HS-27A (cell line): ENCODE measurements at regions not wholly inside any gene's neighbourhood (a gene's known extent, or its start where the extent isn't known, plus 50 kb on each side); places are given as distances from the start of the nearest gene placed in this dataset.

Experiments used
- DNase-seq: peaks from one replicate; pipeline ENCODE4 v3.0.0-alpha.2; 2012; ENCODE audit warnings: low read depth, missing footprints

DNA sequence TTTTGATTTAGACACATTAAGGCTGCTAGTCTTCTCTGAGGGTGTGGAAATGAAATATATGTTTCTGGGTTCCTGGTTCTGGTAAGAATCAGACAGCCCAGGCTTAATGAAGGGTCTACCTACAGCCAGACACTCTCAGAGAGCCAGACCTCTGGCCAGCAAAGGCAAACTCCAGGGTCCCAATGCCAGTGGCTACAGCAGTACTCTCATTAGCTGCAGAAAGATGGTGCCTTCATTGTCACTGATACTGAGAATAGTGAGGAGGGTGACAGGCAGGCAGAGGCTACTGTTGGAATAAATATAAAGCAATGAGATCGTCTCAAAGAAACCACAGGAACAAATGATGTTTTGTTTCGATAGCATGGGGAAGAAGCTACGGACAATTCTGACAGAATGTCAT, 437.6 kb downstream of the GPM6A start:
- DNase-seq: no peak

DNA sequence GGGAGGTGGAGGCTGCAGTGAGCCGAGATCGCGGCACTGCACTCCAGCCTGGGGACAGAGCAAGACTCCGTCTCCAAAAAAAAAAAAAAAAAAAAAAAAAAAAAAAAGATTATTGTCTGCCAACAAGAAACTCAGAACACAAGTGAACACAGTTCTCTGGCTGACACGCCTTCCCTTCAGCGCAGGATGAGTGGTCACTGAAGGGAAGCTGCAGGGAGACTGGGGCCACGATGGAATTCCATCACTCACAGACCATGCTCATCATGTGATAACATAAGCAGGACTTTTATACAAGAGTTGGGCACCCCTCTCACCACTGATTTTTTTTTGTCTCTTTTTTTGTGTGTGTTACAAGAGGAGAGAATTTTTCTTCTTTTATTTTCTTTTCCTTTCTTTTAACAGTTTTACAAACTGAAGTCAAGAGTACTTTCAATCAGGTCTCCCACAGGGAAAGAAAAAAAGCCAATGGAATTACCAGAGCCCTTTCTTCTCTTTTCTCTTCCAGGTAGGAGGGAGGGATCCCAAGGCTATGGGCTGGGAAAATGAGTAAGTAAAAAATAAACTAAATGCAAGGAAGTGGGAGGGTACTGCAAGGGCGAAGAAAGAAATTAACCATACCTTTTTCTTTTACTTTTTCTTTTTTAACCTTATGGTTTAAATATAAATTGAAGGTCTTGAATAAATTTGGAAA, 435.6 kb downstream of the GPM6A start:
- DNase-seq: no peak

DNA sequence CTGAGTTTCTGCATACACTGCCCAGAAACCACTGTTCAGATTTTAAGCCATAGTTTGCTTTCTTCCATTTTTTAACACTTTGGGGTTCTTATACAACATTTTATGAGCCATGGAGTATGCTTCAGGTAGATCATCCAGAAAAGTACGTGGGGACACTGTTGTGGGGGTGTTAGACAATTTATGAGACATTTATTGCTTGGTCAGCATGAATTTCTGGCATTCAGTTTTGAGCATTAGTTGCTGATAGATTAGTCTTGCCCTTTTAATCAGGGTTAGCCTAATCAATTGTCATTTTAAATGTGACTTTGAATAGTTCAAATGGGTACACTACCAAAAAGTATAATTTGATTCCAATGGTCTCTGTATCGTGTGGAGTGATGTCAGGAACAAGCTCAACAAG, 434.9 kb downstream of the GPM6A start:
- DNase-seq: no peak

DNA sequence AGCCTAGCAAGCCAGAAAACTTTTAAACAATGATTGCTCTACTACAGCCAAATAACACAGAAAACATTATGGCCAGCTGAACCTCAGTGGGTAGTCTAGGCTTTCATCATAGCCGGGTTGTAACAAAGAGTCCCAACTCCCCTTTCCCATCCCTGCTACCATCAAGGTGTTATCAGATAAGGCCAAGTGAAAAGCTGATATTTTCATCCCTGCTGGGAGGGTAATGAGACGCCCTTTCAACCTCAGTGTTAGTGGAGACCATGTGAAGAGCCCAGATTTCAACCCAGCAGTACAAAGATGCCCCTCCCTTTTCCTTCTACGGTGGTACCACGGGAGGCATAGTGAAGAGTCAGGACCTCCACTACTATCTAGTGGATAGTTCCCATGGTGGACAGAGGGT, 433.7 kb downstream of the GPM6A start:
- DNase-seq: no peak

DNA sequence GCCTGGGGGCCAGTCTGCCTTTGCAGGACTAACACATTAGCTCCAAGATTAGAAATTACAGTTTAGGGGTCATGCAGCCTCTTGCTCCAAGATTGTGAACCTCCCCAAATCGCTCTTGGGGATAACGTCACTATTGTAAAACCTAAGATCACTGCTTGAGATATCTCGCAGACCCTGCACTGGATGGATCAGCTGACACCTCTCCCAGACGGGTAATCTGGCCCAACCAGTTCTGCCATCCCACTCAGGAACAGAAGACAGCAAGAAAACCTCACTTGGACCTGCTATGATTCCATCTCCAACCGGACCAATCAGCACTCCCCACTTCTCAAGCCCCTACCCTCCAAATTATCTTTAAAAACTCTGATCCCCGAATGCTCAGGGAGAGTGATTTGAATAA, 431.2 kb downstream of the GPM6A start:
- DNase-seq: no peak

DNA sequence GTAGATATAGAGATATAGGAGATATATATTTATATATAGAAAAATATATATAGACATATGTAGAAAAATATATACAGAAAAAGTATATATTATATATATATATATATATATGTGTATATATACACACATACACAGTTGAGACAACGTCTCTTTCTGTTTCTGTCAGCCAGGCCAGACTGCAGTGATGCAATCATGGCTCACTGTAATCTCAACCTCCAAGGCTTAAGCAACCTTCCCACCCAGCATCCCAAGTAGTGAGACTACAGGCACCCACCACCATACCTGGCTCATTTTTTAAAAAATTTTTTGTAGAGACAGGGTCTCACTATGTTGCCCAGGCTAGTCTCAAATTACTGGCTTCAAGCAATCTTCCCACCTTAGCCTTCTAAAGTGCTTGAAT, 426.3 kb downstream of the GPM6A start:
- DNase-seq: no peak

DNA sequence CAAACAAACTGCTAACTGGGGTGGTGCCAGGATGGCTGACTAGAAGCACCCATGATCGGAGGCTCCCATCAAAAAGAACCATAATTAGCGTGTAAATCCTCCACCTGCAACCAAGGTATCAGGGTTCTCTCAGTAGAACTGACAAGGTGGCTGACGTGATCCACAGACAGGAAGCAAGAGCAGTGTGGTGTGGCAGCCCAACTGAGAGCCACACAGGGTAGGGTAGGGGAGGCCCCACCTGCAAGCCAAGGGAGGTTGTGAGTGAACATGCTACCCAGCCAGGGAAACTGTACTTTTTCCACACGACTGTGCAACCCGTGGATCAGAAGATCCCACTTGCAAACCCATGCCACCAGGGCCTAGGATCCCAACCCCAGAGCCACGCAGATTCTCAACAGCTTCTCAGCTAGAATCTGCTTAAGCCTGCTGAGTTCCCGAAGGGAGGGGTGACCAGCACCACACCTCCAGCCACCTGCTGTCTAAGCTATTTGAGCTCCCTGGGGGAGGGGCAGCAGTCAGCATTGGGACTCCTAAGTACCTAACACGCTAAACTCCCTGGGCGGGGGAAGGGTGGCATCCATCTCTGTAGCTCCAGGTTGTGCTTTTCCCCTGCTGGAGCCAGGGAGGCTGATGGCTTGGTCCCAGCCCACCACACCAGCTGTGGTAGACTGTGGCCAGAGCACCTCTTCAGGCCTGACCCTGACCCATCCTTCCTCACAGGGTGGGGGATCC, 425.1 kb downstream of the GPM6A start:
- DNase-seq: no peak

DNA sequence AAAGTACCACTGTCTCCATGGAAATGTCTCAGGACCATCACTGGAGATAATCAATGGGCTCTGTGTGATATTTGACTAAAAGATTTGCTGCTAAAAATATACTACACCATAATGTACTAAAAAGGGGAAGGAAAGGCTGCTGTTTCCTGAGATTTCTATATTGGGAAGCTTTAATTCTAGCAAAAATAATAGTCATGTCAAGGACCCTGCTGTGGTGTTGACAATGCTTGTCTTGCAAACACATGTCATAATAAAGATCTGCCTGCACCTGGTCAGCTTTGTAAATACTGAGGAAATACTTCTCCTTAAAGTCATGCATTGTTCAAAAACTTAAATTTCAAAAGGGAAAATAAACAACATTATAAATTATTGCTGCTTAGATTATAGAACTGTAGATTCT, 417.9 kb downstream of the GPM6A start:
- no peak for DNase-seq

DNA sequence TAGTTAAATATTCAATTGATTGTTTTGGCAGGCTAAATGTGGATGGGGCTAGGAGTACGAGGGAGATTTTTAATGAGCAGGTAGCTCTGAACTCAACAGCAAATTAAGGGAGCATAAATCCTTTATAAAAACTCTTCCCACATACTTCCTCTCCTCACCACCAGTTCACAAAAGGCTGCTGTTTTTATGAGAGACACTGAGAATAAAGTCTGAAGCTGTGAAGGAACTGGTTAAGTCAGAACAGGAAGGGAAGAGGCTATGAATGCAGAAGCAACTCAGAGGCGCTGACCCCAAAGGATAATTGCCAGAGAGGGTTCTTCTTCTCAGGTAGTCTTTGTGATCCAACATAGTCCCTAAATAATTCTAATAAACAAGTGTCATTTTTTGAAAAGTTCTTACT, 406.1 kb downstream of the GPM6A start:
- DNase-seq: no peak

DNA sequence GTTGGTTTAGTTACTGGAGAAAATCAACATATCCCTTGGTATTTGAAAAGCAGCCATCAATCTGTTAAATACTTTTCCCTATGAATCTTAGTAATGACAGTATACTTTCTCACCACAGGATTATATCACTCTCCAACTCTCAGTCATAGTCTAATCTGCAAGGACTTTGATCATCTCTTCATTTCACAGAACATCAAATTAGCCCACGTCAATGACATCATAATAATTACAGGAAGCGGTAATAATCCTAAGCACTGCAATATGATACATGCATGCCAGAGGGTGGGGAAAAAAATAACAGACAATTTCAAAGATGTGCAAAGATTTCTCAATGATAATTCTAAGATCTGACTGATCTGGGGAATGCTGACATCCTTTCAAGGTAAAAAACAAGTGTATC, 404.1 kb downstream of the GPM6A start:
- no peak for DNase-seq

DNA sequence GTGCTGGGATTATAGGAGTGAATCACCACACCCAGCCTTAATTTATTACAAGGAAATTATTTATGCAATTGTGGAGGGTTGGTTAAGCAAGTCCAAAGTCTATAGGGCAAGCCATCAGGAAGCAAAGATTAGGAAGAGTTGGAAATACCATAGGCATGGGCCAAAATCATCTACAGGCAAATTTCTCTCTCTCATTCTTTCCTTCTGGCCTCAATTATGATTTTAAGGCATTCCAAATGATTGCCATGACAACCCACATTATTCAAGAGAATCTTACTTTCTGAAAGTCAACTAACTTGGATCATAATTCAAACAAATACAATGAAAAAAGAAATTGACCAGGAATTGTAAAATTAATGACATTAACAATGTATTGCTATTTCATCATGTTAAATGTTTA, 400.8 kb downstream of the GPM6A start:
- no peak for DNase-seq

DNA sequence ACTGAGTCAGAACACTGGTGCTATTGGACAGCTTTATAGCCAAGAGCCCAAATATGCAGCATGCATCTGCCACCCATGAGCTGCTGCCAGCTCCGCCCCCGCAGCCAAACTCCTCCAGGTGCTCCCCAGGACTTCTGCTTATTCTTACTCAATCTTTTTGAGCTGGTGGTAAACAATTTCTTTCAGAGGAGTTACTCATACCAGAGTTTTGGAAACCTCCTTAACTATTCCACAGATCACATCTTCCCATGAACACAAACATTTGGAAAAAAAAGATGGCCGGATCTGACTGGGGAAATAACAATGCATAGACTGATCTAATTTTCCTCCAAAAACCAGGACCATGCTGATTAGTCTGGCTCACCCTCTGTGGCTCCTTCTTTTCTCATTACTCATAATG, 399.9 kb downstream of the GPM6A start:
- DNase-seq: no peak

DNA sequence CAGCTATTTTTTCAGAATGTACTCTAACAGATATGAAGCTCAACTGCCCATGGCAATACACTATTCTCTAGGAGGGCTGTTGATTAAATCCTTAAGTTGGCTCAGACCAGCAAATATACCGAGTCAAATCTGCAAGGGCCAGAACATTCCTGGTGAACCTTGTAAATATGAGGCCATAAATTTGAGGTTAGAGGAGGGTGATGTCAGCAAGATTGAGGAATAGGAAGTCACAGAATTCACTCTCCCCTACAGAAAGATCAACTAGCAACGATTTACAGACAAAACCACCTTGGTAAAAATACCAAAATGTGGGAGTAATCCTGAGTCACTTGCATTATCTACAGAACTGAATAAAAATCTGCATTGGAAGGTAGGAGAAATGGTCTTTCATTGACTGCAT, 399.3 kb downstream of the GPM6A start:
- no peak for DNase-seq

DNA sequence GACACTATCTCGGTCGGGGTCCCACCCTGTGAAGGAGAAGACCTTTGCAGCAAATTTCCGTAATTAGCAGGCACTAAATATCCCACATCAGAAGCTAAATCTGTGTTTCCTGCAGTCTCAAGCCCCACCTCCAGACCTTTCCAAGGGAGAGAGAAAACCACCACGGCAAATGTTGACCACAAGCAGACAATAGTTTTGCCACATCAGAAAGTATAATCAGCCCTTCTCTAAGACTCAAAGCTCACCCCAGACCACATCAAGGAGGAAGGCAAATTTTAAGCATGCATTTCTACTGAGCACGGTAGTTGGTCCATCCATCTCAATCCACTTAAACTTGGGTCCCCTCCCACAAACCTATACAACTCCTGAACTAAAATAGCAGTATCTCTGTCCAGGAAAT, 398.5 kb downstream of the GPM6A start:
- no peak for DNase-seq

DNA sequence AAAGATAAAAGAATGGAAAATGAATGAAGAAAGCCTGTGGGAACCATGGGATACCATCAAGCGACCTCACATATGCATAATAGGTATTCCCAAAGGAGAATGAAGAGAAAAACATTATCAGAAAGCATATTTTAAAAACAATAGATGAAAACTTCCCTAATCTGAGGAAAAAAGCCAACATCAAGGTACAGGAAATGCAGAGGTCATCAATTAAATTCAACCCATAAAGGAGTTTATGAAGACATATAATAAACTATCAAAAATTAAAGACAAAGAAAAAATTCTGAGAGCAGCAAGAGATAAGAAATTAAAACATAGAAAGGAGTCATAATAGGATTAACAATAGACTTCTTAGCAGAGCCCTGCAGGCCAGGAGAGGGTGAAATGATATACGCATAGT, 397.5 kb downstream of the GPM6A start:
- DNase-seq: no peak

DNA sequence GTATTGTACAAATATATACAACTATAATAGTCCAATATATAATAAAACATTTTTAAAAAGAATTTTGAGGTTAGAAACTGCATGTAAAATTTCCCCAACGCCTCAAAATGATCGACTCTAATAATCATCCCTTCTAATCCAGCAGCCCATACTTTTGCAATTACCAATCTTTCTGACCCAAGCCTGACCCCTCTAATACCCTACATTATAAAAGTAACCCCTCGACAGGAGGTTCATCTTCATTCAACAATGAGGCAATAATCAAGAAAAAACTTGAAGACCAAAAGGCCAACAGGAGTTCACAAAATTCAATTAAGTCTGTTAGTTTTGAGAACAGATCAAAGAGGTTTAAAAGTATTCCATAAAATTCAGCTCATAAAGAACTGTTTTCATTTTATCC, 393.5 kb downstream of the GPM6A start:
- DNase-seq: no peak

DNA sequence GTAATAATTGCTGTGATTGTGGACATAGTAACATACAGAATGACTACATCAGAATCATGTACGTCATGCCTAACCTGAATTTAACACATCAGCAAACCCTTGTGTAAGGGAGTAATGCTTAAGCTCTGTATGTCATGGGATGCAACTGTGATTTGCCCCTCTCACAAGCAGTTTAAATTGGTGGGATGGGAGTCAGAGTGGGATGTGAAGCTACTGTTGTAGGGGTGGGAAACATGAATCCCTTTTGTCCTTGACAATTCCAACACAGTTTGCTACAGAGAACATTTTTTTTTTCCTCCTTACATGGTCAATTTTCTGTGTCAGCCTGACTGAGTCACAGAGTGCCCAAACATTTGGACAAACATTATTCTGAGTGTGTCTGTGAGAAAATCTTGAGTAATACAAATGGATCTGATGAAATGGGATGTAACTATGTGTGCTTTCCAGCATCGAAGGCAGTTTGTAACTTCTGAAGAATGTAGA, 392.8 kb downstream of the GPM6A start:
- peak; percentile 79 for DNase-seq

DNA sequence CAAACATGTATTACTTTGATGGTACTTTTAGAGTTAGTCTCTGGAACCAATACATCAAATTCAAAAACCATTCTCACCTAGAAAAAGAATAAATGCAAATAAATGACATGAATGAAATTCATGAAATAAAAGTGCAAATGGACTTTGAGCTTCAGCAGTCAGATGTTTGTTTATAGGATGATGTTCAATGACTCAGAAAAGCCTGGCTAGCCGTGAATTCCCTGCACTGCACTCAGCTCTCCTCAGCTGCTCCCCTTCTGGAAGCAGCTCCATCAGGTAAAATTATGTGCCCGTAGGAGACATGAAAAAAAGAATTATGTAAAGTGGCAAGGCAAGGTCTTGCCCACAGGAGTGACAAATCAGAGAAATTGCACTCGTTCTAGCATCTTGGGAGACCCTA, 390.6 kb downstream of the GPM6A start:
- DNase-seq: no peak

DNA sequence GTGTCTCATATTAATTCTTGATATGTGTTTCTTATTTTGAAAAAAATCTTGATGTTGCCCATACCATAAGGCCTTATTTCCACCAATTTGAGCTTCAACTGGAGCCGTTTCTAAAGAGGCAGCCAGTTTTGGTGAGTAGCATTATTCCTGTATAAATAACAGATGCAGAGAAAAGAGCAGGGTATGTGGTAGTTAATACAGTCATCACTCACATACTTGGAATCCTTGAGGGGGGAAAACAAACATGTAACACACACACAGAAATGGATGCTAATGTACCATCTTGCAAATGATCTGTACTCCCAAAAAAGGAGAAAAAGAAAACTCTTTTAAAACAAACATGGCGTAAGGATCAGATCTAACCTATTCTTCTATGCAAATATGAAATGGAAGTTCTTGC, 389.7 kb downstream of the GPM6A start:
- DNase-seq: no peak

DNA sequence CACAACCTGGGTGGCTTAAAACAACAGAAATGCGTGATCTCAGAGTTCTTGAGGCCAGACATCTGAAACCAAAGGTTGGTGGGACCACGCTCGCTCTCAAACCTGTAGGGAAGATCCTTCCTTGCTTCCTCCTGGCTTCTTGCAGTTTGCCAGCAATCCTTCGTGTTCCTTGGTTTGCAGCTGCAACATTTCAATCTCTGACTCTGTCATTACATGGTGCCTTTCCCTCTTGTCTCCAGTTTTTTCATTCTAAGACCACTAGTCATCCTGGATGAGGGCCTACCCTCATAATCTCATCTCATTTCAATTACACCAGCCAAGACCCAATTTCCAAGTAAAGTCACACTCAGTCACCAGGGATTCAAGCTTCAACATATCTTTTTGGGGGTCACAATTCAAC, 388.0 kb downstream of the GPM6A start:
- DNase-seq: no peak

DNA sequence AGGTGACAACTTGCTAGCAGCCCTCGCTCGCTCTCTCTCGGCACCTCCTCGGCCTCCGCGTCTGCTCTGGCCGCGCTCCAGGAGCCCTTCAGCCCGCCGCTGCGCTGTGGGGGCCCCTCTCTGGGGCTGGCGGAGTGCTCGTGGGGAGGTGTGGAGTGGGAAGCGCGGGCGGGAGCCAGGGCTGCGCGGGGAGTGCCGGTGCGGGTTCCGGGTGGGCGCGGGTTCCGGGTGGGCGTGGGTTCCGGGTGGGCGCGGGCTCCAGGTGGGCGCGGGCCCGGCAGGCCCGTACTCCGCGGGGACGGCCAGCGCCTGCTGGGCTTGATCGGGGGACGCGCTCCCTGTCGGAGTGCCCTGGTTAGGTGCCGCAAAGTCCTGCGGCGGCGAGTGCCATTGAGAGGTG, 384.3 kb downstream of the GPM6A start:
- DNase-seq: no peak

DNA sequence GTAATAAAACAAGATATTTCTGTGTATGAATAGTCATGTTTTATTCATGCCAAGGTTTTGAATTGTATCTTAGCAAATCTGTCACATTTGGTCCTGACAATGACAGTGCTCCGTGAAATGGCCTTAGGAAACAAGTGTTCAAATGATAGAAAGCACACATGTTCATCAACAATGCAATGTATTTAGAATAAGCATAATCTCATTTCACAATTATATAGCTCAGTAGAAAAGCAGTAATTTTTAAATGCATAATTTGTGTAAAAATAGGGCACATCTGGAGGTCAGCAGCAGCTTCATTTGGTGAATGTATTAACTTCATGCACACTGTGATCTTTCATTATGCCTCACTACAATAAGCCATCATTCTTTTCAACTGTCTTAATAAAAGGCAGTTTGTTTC, 380.4 kb downstream of the GPM6A start:
- no peak for DNase-seq

DNA sequence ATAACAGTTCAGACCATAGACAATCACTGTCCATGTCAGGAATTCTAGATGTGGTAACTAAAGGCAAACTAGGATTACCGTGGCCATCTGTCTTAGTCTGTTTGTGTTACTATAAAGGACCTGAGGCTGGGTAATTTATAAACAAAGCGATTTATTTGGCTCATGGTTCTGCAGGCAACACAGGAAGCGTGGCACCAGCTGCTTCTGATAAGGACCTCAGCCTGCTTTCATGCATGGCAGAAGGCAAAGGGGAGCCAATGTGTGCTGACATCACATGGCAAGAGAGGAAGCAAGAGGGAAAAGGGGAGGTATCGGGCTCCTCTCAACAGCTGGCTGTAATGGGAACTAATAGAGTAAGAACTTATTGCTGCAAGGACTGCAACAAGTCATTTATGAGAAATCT, 376.7 kb downstream of the GPM6A start:
- DNase-seq: no peak

DNA sequence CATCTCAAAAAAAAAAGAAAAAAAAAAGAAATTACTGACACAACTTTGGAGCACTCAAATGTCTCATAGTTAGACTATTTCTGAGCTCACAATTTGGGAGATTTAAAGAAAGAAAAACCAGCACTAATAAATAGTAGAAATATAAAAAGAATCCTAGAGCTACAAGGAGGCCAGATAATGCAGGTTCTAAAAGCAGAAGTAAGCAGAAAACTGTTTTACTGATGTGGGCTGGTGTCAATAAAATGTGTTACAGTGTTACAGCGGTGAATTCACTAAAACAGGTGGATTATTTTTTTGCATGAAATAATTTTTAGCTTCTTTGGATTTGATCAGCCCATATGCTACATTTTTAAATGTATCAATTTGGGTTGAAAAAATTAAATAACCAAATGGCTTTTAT, 375.9 kb downstream of the GPM6A start:
- DNase-seq: no peak
